GM21619 (cell line): ENCODE measurements at regions not wholly inside any gene's neighbourhood (a gene's known extent, or its start where the extent isn't known, plus 50 kb on each side); places are given as distances from the start of the nearest gene placed in this dataset.
A peak's percentile ranks its signal among the peaks of the same experiment; 100 is the strongest.
"Not testable (repeated sequence)": the region's sequence is repeated elsewhere in the genome, so short reads cannot be mapped to it uniquely, and the experiment has no call there.

Source experiments
- ATAC-seq: cut with Tn5 transposase; IDR thresholded peaks from one replicate; pipeline ENCODE4 v1.9.1; 2021; ENCODE audit not compliant: unreplicated experiment

- ATAC-seq = not testable (repeated sequence)
Observed at GRCh38 chr5:18399461-18400327, 765.4 kb downstream of the TAF11L14 start.

- no peak for ATAC-seq
Observed at GRCh38 chr5:18403141-18403540, 768.9 kb downstream of the TAF11L14 start.

GRCh38 chr5:18403941-18404438, 769.7 kb downstream of the TAF11L14 start:
- ATAC-seq = no peak

- no peak for ATAC-seq
Observed at GRCh38 chr5:18420711-18421110, 786.5 kb downstream of the TAF11L14 start.

- no peak for ATAC-seq
Observed at GRCh38 chr5:18433336-18433735, 799.1 kb downstream of the TAF11L14 start.

GRCh38 chr5:18438126-18438525, 803.9 kb downstream of the TAF11L14 start:
- no peak for ATAC-seq

GRCh38 chr5:18455521-18455920, 821.3 kb downstream of the TAF11L14 start:
- ATAC-seq = no peak

- ATAC-seq = no peak
Observed at GRCh38 chr5:18457255-18457654, 823.0 kb downstream of the TAF11L14 start.

GRCh38 chr5:18461766-18462165, 827.5 kb downstream of the TAF11L14 start:
- ATAC-seq = no peak

GRCh38 chr5:18465833-18466681, 831.8 kb downstream of the TAF11L14 start:
- peak; percentile 89 for ATAC-seq

GRCh38 chr5:18466731-18467130, 832.5 kb downstream of the TAF11L14 start:
- ATAC-seq = no peak

- not testable (repeated sequence) for ATAC-seq
Observed at GRCh38 chr5:18471791-18472190, 837.5 kb downstream of the TAF11L14 start.

GRCh38 chr5:18483451-18483850, 849.2 kb downstream of the TAF11L14 start:
- no peak for ATAC-seq

GRCh38 chr5:18487928-18488480, 853.7 kb downstream of the TAF11L14 start:
- no peak for ATAC-seq

- no peak for ATAC-seq
Observed at GRCh38 chr5:18489703-18490102, 855.4 kb downstream of the TAF11L14 start.

GRCh38 chr5:18491349-18491748, 857.1 kb downstream of the TAF11L14 start:
- no peak for ATAC-seq

- ATAC-seq = no peak
Observed at GRCh38 chr5:18495157-18495556, 860.9 kb downstream of the TAF11L14 start.

- no peak for ATAC-seq
Observed at GRCh38 chr5:18496041-18496440, 861.8 kb downstream of the TAF11L14 start.

GRCh38 chr5:18497089-18497488, 862.8 kb downstream of the TAF11L14 start:
- ATAC-seq = no peak

- ATAC-seq = no peak
Observed at GRCh38 chr5:18503797-18504328, 869.6 kb downstream of the TAF11L14 start.

- ATAC-seq = no peak
Observed at GRCh38 chr5:18507114-18507513, 872.9 kb downstream of the TAF11L14 start.
